ENCODE measurements at regions not wholly inside any gene's neighbourhood (a gene's known extent, or its start where the extent isn't known, plus 50 kb on each side); places are given as distances from the start of the nearest gene placed in this dataset.

DNA sequence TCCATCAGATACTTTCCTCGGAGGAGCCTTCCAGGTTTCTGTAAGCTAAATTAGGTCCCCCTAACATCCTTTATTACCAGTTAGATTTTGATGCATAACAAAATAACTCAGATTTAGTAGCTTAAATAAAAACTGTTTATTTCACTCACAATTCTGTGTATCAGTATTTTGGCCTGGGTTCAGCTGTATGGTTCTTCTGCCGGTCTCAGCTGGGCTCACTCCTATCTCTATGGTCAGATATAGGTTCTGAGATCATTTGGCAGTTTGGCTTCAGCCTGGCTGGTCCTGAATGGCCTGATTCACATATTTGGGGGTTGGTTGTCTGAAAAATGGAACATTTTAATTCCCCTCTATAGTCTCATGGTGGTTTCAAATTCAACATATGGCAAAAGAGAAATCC lies 1125.3 kb downstream of the TBL1XR1 start:
- DNase-seq (ENCODE audit: low read depth): no peak
- TF ChIP-seq, protein P1, sequence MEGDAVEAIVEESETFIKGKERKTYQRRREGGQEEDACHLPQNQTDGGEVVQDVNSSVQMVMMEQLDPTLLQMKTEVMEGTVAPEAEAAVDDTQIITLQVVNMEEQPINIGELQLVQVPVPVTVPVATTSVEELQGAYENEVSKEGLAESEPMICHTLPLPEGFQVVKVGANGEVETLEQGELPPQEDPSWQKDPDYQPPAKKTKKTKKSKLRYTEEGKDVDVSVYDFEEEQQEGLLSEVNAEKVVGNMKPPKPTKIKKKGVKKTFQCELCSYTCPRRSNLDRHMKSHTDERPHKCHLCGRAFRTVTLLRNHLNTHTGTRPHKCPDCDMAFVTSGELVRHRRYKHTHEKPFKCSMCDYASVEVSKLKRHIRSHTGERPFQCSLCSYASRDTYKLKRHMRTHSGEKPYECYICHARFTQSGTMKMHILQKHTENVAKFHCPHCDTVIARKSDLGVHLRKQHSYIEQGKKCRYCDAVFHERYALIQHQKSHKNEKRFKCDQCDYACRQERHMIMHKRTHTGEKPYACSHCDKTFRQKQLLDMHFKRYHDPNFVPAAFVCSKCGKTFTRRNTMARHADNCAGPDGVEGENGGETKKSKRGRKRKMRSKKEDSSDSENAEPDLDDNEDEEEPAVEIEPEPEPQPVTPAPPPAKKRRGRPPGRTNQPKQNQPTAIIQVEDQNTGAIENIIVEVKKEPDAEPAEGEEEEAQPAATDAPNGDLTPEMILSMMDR (conservative IDR thresholded peaks at IDR 0.05; ENCODE audit: low read depth, low read length): no peak
- no peak overlapping the region for H3K4me3 ChIP-seq (ENCODE audit: low read length)

- H3K4me3 ChIP-seq (ENCODE audit: low read length): no peak overlapping the region
- DNase-seq (ENCODE audit: low read depth): no peak
- TF ChIP-seq, protein P1 (conservative IDR thresholded peaks at IDR 0.05; ENCODE audit: low read depth, low read length): no peak
These were observed 1128.5 kb downstream of the TBL1XR1 start for GRCh38 chr3:176068750-176069149.

DNA sequence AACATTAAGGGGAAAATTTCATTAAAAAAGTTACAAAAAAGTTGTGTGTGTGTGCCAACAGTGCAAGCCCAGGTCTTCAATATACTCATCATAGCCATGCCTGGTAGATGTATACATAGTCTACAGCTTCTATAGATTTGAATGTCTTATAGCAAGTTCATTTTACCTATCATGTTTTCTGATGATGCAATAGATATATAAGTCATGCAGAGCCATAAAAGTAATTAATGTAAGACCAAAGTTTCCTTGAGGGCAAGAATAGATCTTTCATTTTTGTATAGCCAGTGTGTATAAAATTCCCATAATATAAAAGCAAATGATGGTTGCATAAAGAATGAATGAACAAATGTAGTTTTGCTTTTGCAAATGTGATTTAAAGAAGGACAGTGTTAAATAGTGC lies 1138.4 kb downstream of the TBL1XR1 start:
- DNase-seq (ENCODE audit: low read depth): no peak
- no peak overlapping the region for H3K4me3 ChIP-seq (ENCODE audit: low read length)
- TF ChIP-seq, protein P1 (conservative IDR thresholded peaks at IDR 0.05; ENCODE audit: low read depth, low read length): no peak

DNA sequence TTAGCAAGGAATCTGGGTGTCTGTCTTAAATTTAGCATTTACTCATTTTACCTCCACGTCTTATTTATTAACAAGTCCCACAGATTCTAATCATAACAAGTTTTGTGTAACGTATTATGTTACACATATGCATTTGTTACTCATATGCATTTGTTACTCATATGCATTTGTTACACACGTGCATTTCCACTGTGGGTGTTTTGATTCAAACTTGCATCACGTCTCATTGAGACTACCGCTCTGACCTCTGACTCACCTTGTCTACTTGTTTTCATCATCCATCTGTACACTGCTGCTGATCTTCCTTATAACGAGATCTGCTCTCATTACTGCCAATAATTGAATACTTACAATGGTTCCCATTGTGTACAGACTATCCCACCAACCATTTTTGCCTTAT lies 1141.4 kb downstream of the TBL1XR1 start:
- no peak for DNase-seq (ENCODE audit: low read depth)
- TF ChIP-seq, protein P1 (conservative IDR thresholded peaks at IDR 0.05; ENCODE audit: low read depth, low read length): no peak
- H3K4me3 ChIP-seq (ENCODE audit: low read length): no peak overlapping the region

DNA sequence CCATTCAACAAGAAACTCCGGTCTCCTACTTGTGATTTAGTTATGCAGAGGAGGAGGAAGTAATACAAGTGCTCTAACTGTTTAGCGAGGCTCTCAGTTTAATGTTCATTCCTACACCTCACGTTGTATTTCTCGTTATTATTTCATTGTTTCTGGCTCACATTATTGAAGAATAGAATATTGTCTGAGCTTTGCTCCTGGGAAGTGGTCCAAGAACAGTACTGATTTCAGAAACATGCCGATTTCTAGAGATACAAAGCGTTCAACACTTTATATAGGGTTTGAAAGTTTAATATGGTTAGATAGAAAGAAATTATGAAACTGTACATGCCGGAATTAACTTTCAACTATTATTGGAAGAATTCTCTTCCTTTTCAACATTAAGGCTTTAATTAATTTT lies 1145.5 kb downstream of the TBL1XR1 start:
- TF ChIP-seq, protein P1 (conservative IDR thresholded peaks at IDR 0.05; ENCODE audit: low read depth, low read length): no peak
- no peak for DNase-seq (ENCODE audit: low read depth)

GRCh38 chr3:176046703-176047102 lies 1150.6 kb downstream of the TBL1XR1 start:
- no peak overlapping the region for H3K4me3 ChIP-seq (ENCODE audit: low read length)
- DNase-seq (ENCODE audit: low read depth): no peak
- TF ChIP-seq, protein P1 (conservative IDR thresholded peaks at IDR 0.05; ENCODE audit: low read depth, low read length): no peak

More for the DNA sequence above, 1145.5 kb downstream of the TBL1XR1 start:
- H3K4me3 ChIP-seq (ENCODE audit: low read length): no peak overlapping the region

DNA sequence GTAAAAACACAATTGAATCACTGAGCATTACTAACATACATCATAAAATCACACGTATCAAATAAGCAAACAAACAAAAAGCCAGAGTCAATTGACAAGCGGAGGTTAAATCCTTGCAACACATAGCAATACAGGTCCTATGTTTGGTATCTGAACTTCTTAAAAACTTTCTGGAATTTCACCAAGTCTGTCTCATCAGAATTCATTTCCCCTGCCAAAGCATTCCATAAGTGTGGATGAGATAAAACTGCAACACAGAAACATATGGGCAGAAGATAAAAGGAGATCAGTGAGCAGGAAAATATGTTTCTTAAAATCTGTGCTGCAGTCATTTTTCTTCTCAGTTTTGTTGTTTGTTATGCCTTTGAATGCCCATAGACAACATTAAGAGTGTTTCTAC lies 1155.5 kb downstream of the TBL1XR1 start:
- no peak overlapping the region for H3K4me3 ChIP-seq (ENCODE audit: low read length)
- peak; percentile 2 for DNase-seq (ENCODE audit: low read depth)
- TF ChIP-seq, protein P1 (conservative IDR thresholded peaks at IDR 0.05; ENCODE audit: low read depth, low read length): no peak
